WI38 (cell line): ENCODE measurements at regions not wholly inside any gene's neighbourhood (a gene's known extent, or its start where the extent isn't known, plus 50 kb on each side); places are given as distances from the start of the nearest gene placed in this dataset.

Experiments
- H3K4me3 ChIP-seq: 2 replicates; pipeline ENCODE4 v1.5.1; 2011; ENCODE audit warnings: low read depth, mild to moderate bottlenecking, control low read depth, low read length
- TF ChIP-seq, protein P1 (sequence below): IDR thresholded peaks from 2 replicates; pipeline ENCODE4 v1.5.1; 2012; ENCODE audit warnings: low read depth, mild to moderate bottlenecking, control low read depth, low read length

GRCh38 chr13:88675347-88675996, 1004.3 kb downstream of the SLITRK5 start:
- no peak overlapping the region for H3K4me3 ChIP-seq
- TF ChIP-seq, protein P1, sequence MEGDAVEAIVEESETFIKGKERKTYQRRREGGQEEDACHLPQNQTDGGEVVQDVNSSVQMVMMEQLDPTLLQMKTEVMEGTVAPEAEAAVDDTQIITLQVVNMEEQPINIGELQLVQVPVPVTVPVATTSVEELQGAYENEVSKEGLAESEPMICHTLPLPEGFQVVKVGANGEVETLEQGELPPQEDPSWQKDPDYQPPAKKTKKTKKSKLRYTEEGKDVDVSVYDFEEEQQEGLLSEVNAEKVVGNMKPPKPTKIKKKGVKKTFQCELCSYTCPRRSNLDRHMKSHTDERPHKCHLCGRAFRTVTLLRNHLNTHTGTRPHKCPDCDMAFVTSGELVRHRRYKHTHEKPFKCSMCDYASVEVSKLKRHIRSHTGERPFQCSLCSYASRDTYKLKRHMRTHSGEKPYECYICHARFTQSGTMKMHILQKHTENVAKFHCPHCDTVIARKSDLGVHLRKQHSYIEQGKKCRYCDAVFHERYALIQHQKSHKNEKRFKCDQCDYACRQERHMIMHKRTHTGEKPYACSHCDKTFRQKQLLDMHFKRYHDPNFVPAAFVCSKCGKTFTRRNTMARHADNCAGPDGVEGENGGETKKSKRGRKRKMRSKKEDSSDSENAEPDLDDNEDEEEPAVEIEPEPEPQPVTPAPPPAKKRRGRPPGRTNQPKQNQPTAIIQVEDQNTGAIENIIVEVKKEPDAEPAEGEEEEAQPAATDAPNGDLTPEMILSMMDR: no peak

GRCh38 chr13:88676016-88676415, 1004.8 kb downstream of the SLITRK5 start:
- no peak overlapping the region for H3K4me3 ChIP-seq
- TF ChIP-seq, protein P1: no peak

DNA sequence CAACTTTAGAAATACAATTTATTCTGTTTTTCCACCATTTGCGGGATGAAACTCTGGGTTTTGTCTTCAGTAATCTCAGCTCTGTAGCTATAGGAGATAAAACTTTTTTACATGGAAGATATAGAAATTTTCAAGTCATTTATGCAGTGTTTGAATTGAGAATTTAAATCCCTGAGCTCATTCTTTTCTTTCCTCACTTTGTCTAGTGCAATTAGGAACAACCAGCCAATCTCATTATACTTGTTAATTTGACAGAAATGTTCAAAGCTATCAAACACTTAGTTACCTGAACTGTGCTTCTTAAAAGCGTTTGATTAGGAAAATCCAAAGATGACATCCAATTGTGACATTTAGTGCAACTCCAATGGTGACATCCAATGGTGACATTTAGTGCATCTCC, 1014.3 kb downstream of the SLITRK5 start:
- H3K4me3 ChIP-seq: no peak overlapping the region
- TF ChIP-seq, protein P1: no peak

GRCh38 chr13:88701551-88701950, 1030.4 kb downstream of the SLITRK5 start:
- TF ChIP-seq, protein P1: no peak
- H3K4me3 ChIP-seq: no peak overlapping the region

GRCh38 chr13:88704600-88705275, 1033.6 kb downstream of the SLITRK5 start:
- no peak overlapping the region for H3K4me3 ChIP-seq
- TF ChIP-seq, protein P1: no peak

DNA sequence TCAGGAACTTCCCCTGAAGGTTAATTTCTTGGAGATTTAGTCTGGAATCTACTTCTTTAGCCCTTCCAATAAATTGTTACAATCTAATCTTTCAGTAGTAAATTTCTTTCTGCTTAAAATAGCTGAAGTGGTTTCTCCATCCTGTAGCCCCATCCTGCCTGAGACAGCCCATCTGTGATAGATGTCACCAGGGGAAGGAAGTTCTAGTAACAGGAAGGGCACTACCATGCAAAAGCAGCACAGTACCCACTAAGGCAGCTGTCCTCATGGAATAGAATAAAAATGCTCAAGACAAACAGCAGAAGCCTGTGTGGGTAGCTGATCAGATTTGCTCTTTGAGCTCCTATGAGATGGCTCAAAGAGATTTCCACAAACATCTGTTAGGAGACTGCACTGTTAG, 1036.5 kb downstream of the SLITRK5 start:
- TF ChIP-seq, protein P1: no peak
- H3K4me3 ChIP-seq: no peak overlapping the region

DNA sequence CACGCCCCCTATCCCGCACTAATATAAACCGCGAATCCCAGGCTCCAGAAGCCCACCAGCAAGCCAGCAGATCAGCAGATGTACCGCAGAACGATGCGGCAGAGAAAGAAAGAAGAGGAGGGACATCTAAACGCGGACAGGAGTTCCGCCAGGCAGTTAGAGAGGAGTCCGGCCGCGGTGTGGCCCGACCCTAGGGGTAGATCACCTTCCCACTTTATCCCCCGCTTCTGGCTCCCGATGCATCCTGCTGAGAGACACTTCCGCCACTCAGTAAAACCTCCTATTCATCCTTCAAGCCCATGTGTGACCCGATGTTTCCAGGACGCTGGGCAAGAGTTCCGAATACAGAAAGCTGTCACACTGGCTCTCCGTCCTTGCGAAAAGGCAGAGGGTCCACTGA, 1046.8 kb downstream of the SLITRK5 start:
- no peak overlapping the region for H3K4me3 ChIP-seq
- TF ChIP-seq, protein P1: no peak
